Esophagus muscularis mucosa (tissue), 3 donors: ENCODE measurements at regions not wholly inside any gene's neighbourhood (a gene's known extent, or its start where the extent isn't known, plus 50 kb on each side); places are given as distances from the start of the nearest gene placed in this dataset.

Experiments
- POLR2AphosphoS5 ChIP-seq, 2 donors: sonication (generic); formaldehyde crosslinking; IDR thresholded peaks; one replicate each; pipeline ENCODE4 v1.6.1; 2017; ENCODE audit warnings: antibody characterized with exemption in 2 of 2
- TF ChIP-seq, protein P1 (sequence below), 3 experiments: fragments of 200-600 bp in 2 of 3; fragments of 450-650 bp in 1 of 3; sonication (generic) in 2 of 3; IDR thresholded peaks; one replicate each; pipeline ENCODE4 v1.5.1; 2017 to 2019; ENCODE audit warnings: antibody characterized with exemption in 3 of 3, mild to moderate bottlenecking in 2 of 3, moderate library complexity in 1 of 3

DNA sequence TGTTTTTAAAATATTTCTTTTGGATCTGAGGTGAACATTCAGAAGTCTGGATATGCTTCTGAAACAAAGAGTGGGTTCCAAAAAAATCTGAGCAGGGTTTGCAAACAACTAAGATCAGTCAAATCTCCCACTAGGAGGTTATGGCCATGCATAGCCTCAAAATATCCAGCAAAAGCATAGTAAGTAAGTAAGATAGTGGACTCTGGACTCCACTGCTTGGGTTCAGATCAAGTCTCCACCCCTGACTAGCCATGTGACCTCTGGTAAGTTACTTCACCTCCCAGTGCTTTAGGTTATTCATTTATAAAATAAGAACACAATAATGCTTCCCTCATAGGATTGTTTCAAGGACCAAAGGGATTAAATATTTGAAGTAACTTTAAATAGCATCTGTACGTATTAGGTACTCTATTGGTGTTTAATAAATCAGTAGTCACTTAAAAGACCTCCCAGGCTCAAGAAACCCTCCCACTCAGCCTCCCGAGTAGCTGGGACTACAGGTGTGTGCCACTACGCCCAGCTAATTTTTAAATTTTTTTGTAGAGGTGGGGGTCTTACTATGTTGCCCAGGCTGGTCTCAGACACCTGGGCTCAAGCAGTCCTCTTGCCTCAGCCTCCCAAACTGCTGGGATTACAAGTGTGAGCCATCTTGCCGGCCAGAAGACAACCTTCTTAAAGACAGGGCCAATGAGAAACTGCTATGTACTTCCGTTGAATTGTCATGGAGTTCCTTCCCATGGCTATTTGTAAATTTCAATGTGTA, 95.7 kb upstream of the SOX5 start:
- TF ChIP-seq, protein P1, sequence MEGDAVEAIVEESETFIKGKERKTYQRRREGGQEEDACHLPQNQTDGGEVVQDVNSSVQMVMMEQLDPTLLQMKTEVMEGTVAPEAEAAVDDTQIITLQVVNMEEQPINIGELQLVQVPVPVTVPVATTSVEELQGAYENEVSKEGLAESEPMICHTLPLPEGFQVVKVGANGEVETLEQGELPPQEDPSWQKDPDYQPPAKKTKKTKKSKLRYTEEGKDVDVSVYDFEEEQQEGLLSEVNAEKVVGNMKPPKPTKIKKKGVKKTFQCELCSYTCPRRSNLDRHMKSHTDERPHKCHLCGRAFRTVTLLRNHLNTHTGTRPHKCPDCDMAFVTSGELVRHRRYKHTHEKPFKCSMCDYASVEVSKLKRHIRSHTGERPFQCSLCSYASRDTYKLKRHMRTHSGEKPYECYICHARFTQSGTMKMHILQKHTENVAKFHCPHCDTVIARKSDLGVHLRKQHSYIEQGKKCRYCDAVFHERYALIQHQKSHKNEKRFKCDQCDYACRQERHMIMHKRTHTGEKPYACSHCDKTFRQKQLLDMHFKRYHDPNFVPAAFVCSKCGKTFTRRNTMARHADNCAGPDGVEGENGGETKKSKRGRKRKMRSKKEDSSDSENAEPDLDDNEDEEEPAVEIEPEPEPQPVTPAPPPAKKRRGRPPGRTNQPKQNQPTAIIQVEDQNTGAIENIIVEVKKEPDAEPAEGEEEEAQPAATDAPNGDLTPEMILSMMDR (IDR thresholded peaks at IDR 0.05): no peak
- TF ChIP-seq POLR2AphosphoS5 (IDR thresholded peaks at IDR 0.05): no peak
